HEK293 (cell line): ENCODE measurements at regions not wholly inside any gene's neighbourhood (a gene's known extent, or its start where the extent isn't known, plus 50 kb on each side); places are given as distances from the start of the nearest gene placed in this dataset.

Experiments
- ATF2 ChIP-seq: fragments of 450-650 bp; formaldehyde crosslinking; IDR thresholded peaks from 2 replicates; pipeline ENCODE4 v1.5.1; 2016; ENCODE audit warnings: missing biosample characterization, missing genetic modification characterization, low read depth
- BCL11A ChIP-seq: fragments of 450-650 bp; formaldehyde crosslinking; IDR thresholded peaks from 2 replicates; pipeline ENCODE4 v1.5.1; 2016; ENCODE audit warnings: low read depth, missing biosample characterization, missing genetic modification characterization
- HOXA7 ChIP-seq: sonication (generic); formaldehyde crosslinking; IDR thresholded peaks from 2 replicates; pipeline ENCODE4 v1.8.1; 2022; ENCODE audit warnings: missing genetic modification reagents, borderline replicate concordance
- HOXC10 ChIP-seq: sonication (generic); formaldehyde crosslinking; IDR thresholded peaks from 2 replicates; pipeline ENCODE4 v1.8.1; 2023; ENCODE audit warnings: mild to moderate bottlenecking, missing genetic modification reagents
- KLF17 ChIP-seq: fragments of 450-650 bp; formaldehyde crosslinking; IDR thresholded peaks from 2 replicates; pipeline ENCODE4 v1.5.1; 2016; ENCODE audit warnings: missing biosample characterization, missing genetic modification characterization
- SCRT1 ChIP-seq: fragments of 450-650 bp; formaldehyde crosslinking; IDR thresholded peaks from 2 replicates; pipeline ENCODE4 v1.5.1; 2016; ENCODE audit warnings: missing biosample characterization, missing genetic modification characterization, borderline replicate concordance
- SP7 ChIP-seq: fragments of 450-650 bp; formaldehyde crosslinking; IDR thresholded peaks from 2 replicates; pipeline ENCODE4 v1.5.1; 2016; ENCODE audit warnings: missing biosample characterization, missing genetic modification characterization
- TRIM28 ChIP-seq: IDR thresholded peaks from 2 replicates; pipeline ENCODE4 v1.6.1; 2011; ENCODE audit warnings: low read length, control low read depth, borderline replicate concordance
- ZBTB7A ChIP-seq: fragments of 450-650 bp; formaldehyde crosslinking; IDR thresholded peaks from 2 replicates; pipeline ENCODE4 v1.5.1; 2016; ENCODE audit warnings: low read depth, missing biosample characterization, missing genetic modification characterization
- ZEB2 ChIP-seq: fragments of 450-650 bp; formaldehyde crosslinking; IDR thresholded peaks from 2 replicates; pipeline ENCODE4 v1.5.1; 2016; ENCODE audit warnings: missing biosample characterization, missing genetic modification characterization
- ZFP3 ChIP-seq: fragments of 450-650 bp; formaldehyde crosslinking; IDR thresholded peaks from 2 replicates; pipeline ENCODE4 v1.5.1; 2016; ENCODE audit warnings: low read depth, missing biosample characterization, missing genetic modification characterization
- ZFP69B ChIP-seq: fragments of 450-650 bp; formaldehyde crosslinking; IDR thresholded peaks from 2 replicates; pipeline ENCODE4 v1.5.1; 2016; ENCODE audit warnings: missing biosample characterization, missing genetic modification characterization
- ZNF133 ChIP-seq: fragments of 450-650 bp; formaldehyde crosslinking; IDR thresholded peaks from 2 replicates; pipeline ENCODE4 v1.5.1; 2016; ENCODE audit warnings: missing biosample characterization, missing genetic modification characterization
- ZNF146 ChIP-seq: fragments of 450-650 bp; formaldehyde crosslinking; IDR thresholded peaks from 2 replicates; pipeline ENCODE4 v1.5.1; 2016; ENCODE audit warnings: missing biosample characterization, missing genetic modification characterization
- ZNF169 ChIP-seq: fragments of 450-650 bp; formaldehyde crosslinking; IDR thresholded peaks from 2 replicates; pipeline ENCODE4 v1.5.1; 2016; ENCODE audit warnings: missing biosample characterization, missing genetic modification characterization
- ZNF174 ChIP-seq: fragments of 450-650 bp; formaldehyde crosslinking; IDR thresholded peaks from 2 replicates; pipeline ENCODE4 v1.5.0; 2017; ENCODE audit warnings: missing biosample characterization, mild to moderate bottlenecking, missing genetic modification characterization
- ZNF184 ChIP-seq: fragments of 450-650 bp; IDR thresholded peaks from 2 replicates; pipeline ENCODE4 v1.5.1; 2018; ENCODE audit warnings: missing biosample characterization, mild to moderate bottlenecking, missing genetic modification characterization
- ZNF2 ChIP-seq: fragments of 450-650 bp; formaldehyde crosslinking; IDR thresholded peaks from 2 replicates; pipeline ENCODE4 v1.5.1; 2016; ENCODE audit warnings: missing biosample characterization, missing genetic modification characterization
- ZNF311 ChIP-seq: fragments of 450-650 bp; formaldehyde crosslinking; IDR thresholded peaks from 2 replicates; pipeline ENCODE4 v1.5.1; 2017; ENCODE audit warnings: missing biosample characterization, missing genetic modification characterization, borderline replicate concordance
- ZNF341 ChIP-seq: fragments of 450-650 bp; formaldehyde crosslinking; IDR thresholded peaks from 2 replicates; pipeline ENCODE4; 2016; ENCODE audit warnings: low read depth, missing biosample characterization, missing genetic modification characterization
- ZNF398 ChIP-seq: fragments of 450-650 bp; formaldehyde crosslinking; IDR thresholded peaks from 2 replicates; pipeline ENCODE4 v1.5.1; 2017; ENCODE audit warnings: missing biosample characterization, missing genetic modification characterization
- ZNF423 ChIP-seq: fragments of 450-650 bp; formaldehyde crosslinking; IDR thresholded peaks from 2 replicates; pipeline ENCODE4 v1.5.1; 2016; ENCODE audit warnings: missing biosample characterization, missing genetic modification characterization
- ZNF518A ChIP-seq: fragments of 450-650 bp; formaldehyde crosslinking; conservative IDR thresholded peaks from 2 replicates; pipeline ENCODE4 v1.5.1; 2016; ENCODE audit warnings: low read depth, missing biosample characterization, missing genetic modification characterization
- ZNF600 ChIP-seq: fragments of 450-650 bp; formaldehyde crosslinking; IDR thresholded peaks from 2 replicates; pipeline ENCODE4 v1.5.1; 2016; ENCODE audit warnings: missing biosample characterization, missing genetic modification characterization
- ZNF621 ChIP-seq: fragments of 450-650 bp; formaldehyde crosslinking; IDR thresholded peaks from 2 replicates; pipeline ENCODE4 v1.5.1; 2017; ENCODE audit warnings: missing biosample characterization, missing genetic modification characterization
- ZNF624 ChIP-seq: fragments of 450-650 bp; formaldehyde crosslinking; IDR thresholded peaks from 2 replicates; pipeline ENCODE4 v1.5.1; 2017; ENCODE audit warnings: missing biosample characterization, missing genetic modification characterization
- ZNF645 ChIP-seq: fragments of 450-650 bp; formaldehyde crosslinking; IDR thresholded peaks from 2 replicates; pipeline ENCODE4; 2016; ENCODE audit warnings: missing biosample characterization, missing genetic modification characterization
- ZNF654 ChIP-seq: fragments of 450-650 bp; formaldehyde crosslinking; IDR thresholded peaks from 2 replicates; pipeline ENCODE4 v1.5.1; 2016; ENCODE audit warnings: low read depth, missing biosample characterization, missing genetic modification characterization
- ZNF658 ChIP-seq: fragments of 450-650 bp; formaldehyde crosslinking; IDR thresholded peaks from 2 replicates; pipeline ENCODE4; 2016; ENCODE audit warnings: missing biosample characterization, missing genetic modification characterization
- ZNF660 ChIP-seq: fragments of 450-650 bp; IDR thresholded peaks from 2 replicates; pipeline ENCODE4 v1.5.1; 2018; ENCODE audit warnings: missing biosample characterization, mild to moderate bottlenecking, missing genetic modification characterization
- ZNF704 ChIP-seq: fragments of 450-650 bp; formaldehyde crosslinking; IDR thresholded peaks from 2 replicates; pipeline ENCODE4 v1.5.1; 2016; ENCODE audit warnings: missing biosample characterization, missing genetic modification characterization
- ZXDB ChIP-seq: fragments of 450-650 bp; formaldehyde crosslinking; IDR thresholded peaks from 2 replicates; pipeline ENCODE4 v1.5.1; 2016; ENCODE audit warnings: missing biosample characterization, missing genetic modification characterization

GRCh38 chr17:33927732-33928133, 327.4 kb upstream of the CCL2 start (continued):
- TF ChIP-seq ZNF658 (tag by site-specific recombination), result no peak
- TF ChIP-seq ZNF398 (tag by site-specific recombination), result no peak
- TF ChIP-seq ZNF600 (tag by site-specific recombination), result peak; percentile 60
- TF ChIP-seq ZNF624 (tag by site-specific recombination), result no peak
- no peak for TF ChIP-seq ZNF174 (tag by site-specific recombination)
- TF ChIP-seq HOXC10 (CRISPR knock-in tag), result no peak
- TF ChIP-seq ZNF169 (tag by site-specific recombination), result no peak
- TF ChIP-seq KLF17 (tag by site-specific recombination), result 0 out of 2 replicates have a peak, but pooled peaks have one; percentile 38
- TF ChIP-seq SP7 (tag by site-specific recombination), result peak; percentile 87
- no peak for TF ChIP-seq ZXDB (tag by site-specific recombination)
- TF ChIP-seq ZNF184 (tag by site-specific recombination), result peak; percentile 86
- TF ChIP-seq ZNF2, result no peak
- no peak for TF ChIP-seq HOXA7 (CRISPR knock-in tag)
- no peak for TF ChIP-seq ZFP3 (tag by site-specific recombination)
- TF ChIP-seq ZNF621 (tag by site-specific recombination), result no peak
- TF ChIP-seq ZNF423 (tag by site-specific recombination), result no peak
- TF ChIP-seq BCL11A, result no peak
- TF ChIP-seq ZNF341, result no peak
- 0 out of 2 replicates have a peak, but pooled peaks have one; percentile 8 for TF ChIP-seq ATF2 (tag by site-specific recombination)
- TF ChIP-seq ZNF518A (tag by site-specific recombination), result no peak
- no peak for TF ChIP-seq ZNF645 (tag by site-specific recombination)
- no peak for TF ChIP-seq ZNF146 (tag by site-specific recombination)
- no peak for TF ChIP-seq ZNF660 (tag by site-specific recombination)
- no peak for TF ChIP-seq ZNF311 (tag by site-specific recombination)
- TF ChIP-seq TRIM28, result no peak
- TF ChIP-seq ZBTB7A, result no peak
- no peak for TF ChIP-seq ZNF704
- TF ChIP-seq ZFP69B (tag by site-specific recombination), result no peak
- TF ChIP-seq ZEB2 (tag by site-specific recombination), result peak; percentile 66; the same call in 1 of the 2 replicates
- TF ChIP-seq SCRT1 (tag by site-specific recombination), result no peak
- peak; percentile 71 for TF ChIP-seq ZNF654 (tag by site-specific recombination)
- no peak for TF ChIP-seq ZNF133 (tag by site-specific recombination)
